Thyroid gland (tissue), 4 donors: ENCODE measurements at regions not wholly inside any gene's neighbourhood (a gene's known extent, or its start where the extent isn't known, plus 50 kb on each side); places are given as distances from the start of the nearest gene placed in this dataset.
"Not testable (repeated sequence)": the region's sequence is repeated elsewhere in the genome, so short reads cannot be mapped to it uniquely, and the experiment has no call there.

Experiments used
- DNase-seq, 2 donors: peaks; one replicate each; pipeline ENCODE4 v3.0.0-alpha.2; 2019
- H3K27ac ChIP-seq, 3 donors: fragments of 200-600 bp; sonication (generic); 1 replicate in 2 of 3; 2 replicates in 1 of 3; pipeline ENCODE4 v1.5.1; 2016 to 2019; ENCODE audit warnings: mild to moderate bottlenecking in 1 of 3, moderate library complexity in 1 of 3
- H3K27me3 ChIP-seq: fragments of 200-600 bp; sonication (generic); one replicate; pipeline ENCODE4 v1.5.1; 2019
- H3K36me3 ChIP-seq, 2 donors: fragments of 200-600 bp; sonication (generic); one replicate each; pipeline ENCODE4 v1.5.1; 2016 to 2019
- H3K4me1 ChIP-seq, 2 donors: fragments of 200-600 bp; sonication (generic); one replicate each; pipeline ENCODE4 v1.5.1; 2017 to 2019
- H3K4me3 ChIP-seq, 3 donors: fragments of 200-600 bp; sonication (generic); replicated peaks in 1 of 3; 1 replicate in 2 of 3; 2 replicates in 1 of 3; pipeline ENCODE4 v1.5.1; 2016; ENCODE audit warnings: mild to moderate bottlenecking in 1 of 3
- H3K9me3 ChIP-seq: fragments of 200-600 bp; sonication (generic); one replicate; pipeline ENCODE4 v1.5.1; 2017
- CTCF ChIP-seq, 6 experiments: fragments of 200-600 bp in 3 of 6; fragments of 450-650 bp in 3 of 6; sonication (generic) in 3 of 6; IDR thresholded peaks; one replicate each; pipeline ENCODE4 v1.5.1; 2016 to 2019; ENCODE audit warnings: antibody characterized with exemption in 6 of 6, mild to moderate bottlenecking in 2 of 6, inconsistent platforms in 1 of 6, moderate library complexity in 1 of 6
- POLR2A ChIP-seq, 2 donors: fragments of 450-650 bp; IDR thresholded peaks; one replicate each; pipeline ENCODE4 v1.6.1; 2017; ENCODE audit warnings: antibody characterized with exemption in 2 of 2, mild to moderate bottlenecking in 2 of 2, moderate library complexity in 1 of 2
- WGBS, 2 donors: methylation state at CpG; one replicate each; pipeline ENCODE4 v1.1.5; 2017; 5-methylcytosine and 5-hydroxymethylcytosine counted together
- intact Hi-C: fragments of 100-400 bp; cut with DNase I; formaldehyde crosslinking; loops from one replicate; pipeline ENCODE4 v1.15.1; 2023

- H3K27ac ChIP-seq: no peak overlapping the region
- H3K4me1 ChIP-seq: no peaks in the 10 kb centered on the region
- WGBS, 2 donors: 77 to 78% methylated on average over 3 of the region's 3 CpGs
- TF ChIP-seq CTCF (IDR thresholded peaks at IDR 0.05): no peak
- no peak for TF ChIP-seq POLR2A (IDR thresholded peaks at IDR 0.05)
- no peaks in the 10 kb centered on the region for H3K9me3 ChIP-seq
- no peaks in the 10 kb centered on the region for H3K36me3 ChIP-seq
- intact Hi-C loops: no loop called here
- DNase-seq: no peak
- no peak overlapping the region for H3K4me3 ChIP-seq
- no peaks in the 10 kb centered on the region for H3K27me3 ChIP-seq
Observed at GRCh38 chr10:91096274-91096673, 124.2 kb upstream of the PCGF5 start.

- no peak overlapping the region for H3K4me3 ChIP-seq
- no peak for TF ChIP-seq POLR2A (IDR thresholded peaks at IDR 0.05)
- no peak for TF ChIP-seq CTCF (IDR thresholded peaks at IDR 0.05)
- no peaks in the 10 kb centered on the region for H3K27me3 ChIP-seq
- intact Hi-C loops: no loop called here
- no peaks in the 10 kb centered on the region for H3K4me1 ChIP-seq
- H3K36me3 ChIP-seq: no peaks in the 10 kb centered on the region
- no peaks in the 10 kb centered on the region for H3K9me3 ChIP-seq
- no peak overlapping the region for H3K27ac ChIP-seq
- DNase-seq: no peak
Observed at GRCh38 chr10:91097313-91097712, 123.2 kb upstream of the PCGF5 start.

GRCh38 chr10:91098021-91098420 is 122.4 kb upstream of the PCGF5 start:
- intact Hi-C loops: not testable (repeated sequence)

GRCh38 chr10:91103384-91104192 is 116.9 kb upstream of the PCGF5 start:
- Histone ChIP-seq H3K27me3 (no peaks in the 10 kb centered on the region), H3K9me3 (no peaks in the 10 kb centered on the region), H3K4me1 (no peaks in the 10 kb centered on the region), H3K36me3 (no peaks in the 10 kb centered on the region), H3K27ac (no peak overlapping the region), H3K4me3 (no peak overlapping the region)
- 48 to 58% methylated on average over 5 of the region's 5 CpGs for WGBS, 2 donors
- intact Hi-C loops: no loop called here
- no peak for DNase-seq
- TF ChIP-seq CTCF (IDR thresholded peaks at IDR 0.05): no peak
- TF ChIP-seq POLR2A (IDR thresholded peaks at IDR 0.05): no peak

More at GRCh38 chr10:91098021-91098420, 122.4 kb upstream of the PCGF5 start:
- not testable (repeated sequence) for DNase-seq, H3K27me3 ChIP-seq, H3K4me3 ChIP-seq, H3K27ac ChIP-seq, H3K9me3 ChIP-seq, H3K36me3 ChIP-seq, H3K4me1 ChIP-seq
- WGBS, 2 donors: 91 to 93% methylated on average over 2 of the region's 2 CpGs

GRCh38 chr10:91104193-91105041 is 116.0 kb upstream of the PCGF5 start:
- H3K4me1 ChIP-seq: no peaks in the 10 kb centered on the region
- no peak for DNase-seq
- TF ChIP-seq CTCF (IDR thresholded peaks at IDR 0.05) (no peak), POLR2A (IDR thresholded peaks at IDR 0.05) (no peak)
- H3K36me3 ChIP-seq: no peaks in the 10 kb centered on the region
- no peak overlapping the region for H3K4me3 ChIP-seq
- intact Hi-C loops: no loop called here
- no peaks in the 10 kb centered on the region for H3K9me3 ChIP-seq
- no peaks in the 10 kb centered on the region for H3K27me3 ChIP-seq
- WGBS, 2 donors: 70 to 72% methylated on average over 12 to 13 of the region's 13 CpGs
- H3K27ac ChIP-seq: no peak overlapping the region
